SK-N-SH (cell line): ENCODE measurements at regions not wholly inside any gene's neighbourhood (a gene's known extent, or its start where the extent isn't known, plus 50 kb on each side); places are given as distances from the start of the nearest gene placed in this dataset.

ENCODE experiments used
- EP300 ChIP-seq, 2 experiments: IDR thresholded peaks; 2 replicates each; pipeline versions ENCODE4 v1.4.0 to v1.6.1; 2012; ENCODE audit warnings: borderline replicate concordance in 1 of 2, low read depth in 1 of 2, low read length in 1 of 2
- GABPA ChIP-seq: IDR thresholded peaks from 2 replicates; pipeline ENCODE4 v1.4.0; 2012; ENCODE audit warnings: low read depth, mild to moderate bottlenecking
- TF ChIP-seq, protein P1 (sequence below): IDR thresholded peaks from 2 replicates; pipeline ENCODE4 v1.4.0; 2012; ENCODE audit warnings: low read depth, borderline replicate concordance
- TF ChIP-seq, protein P2 (sequence below): fragments of 200-600 bp; sonication (generic); IDR thresholded peaks from 2 replicates; pipeline ENCODE4 v1.6.1; 2017; ENCODE audit warnings: antibody characterized with exemption, mild to moderate bottlenecking, moderate library complexity
- TF ChIP-seq, protein P3 (sequence below): fragments of 150-350 bp; IDR thresholded peaks from 2 replicates; pipeline ENCODE4 v1.6.1; 2016; ENCODE audit warnings: mild to moderate bottlenecking, low read depth, low read length

DNA sequence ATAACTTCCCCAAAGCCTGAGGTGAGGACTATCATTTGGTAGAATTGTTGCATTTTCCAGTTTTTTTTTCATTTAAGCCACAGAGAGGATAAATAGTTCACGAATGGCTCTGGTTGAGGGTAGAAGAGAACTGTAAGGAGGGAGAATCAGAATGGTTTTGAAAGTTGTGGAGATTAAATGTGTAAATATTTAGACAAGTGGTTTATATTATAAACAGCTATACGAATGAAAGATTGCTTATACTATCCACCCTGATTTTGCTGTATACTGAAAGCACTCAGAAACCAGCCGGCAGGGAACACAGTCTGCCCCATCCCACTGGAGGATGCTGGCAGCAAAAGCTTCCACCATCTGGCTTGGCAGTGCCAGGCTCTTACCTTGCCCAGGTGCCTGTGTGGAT, 341.1 kb downstream of the RAPGEF2 start:
- TF ChIP-seq, protein P1, sequence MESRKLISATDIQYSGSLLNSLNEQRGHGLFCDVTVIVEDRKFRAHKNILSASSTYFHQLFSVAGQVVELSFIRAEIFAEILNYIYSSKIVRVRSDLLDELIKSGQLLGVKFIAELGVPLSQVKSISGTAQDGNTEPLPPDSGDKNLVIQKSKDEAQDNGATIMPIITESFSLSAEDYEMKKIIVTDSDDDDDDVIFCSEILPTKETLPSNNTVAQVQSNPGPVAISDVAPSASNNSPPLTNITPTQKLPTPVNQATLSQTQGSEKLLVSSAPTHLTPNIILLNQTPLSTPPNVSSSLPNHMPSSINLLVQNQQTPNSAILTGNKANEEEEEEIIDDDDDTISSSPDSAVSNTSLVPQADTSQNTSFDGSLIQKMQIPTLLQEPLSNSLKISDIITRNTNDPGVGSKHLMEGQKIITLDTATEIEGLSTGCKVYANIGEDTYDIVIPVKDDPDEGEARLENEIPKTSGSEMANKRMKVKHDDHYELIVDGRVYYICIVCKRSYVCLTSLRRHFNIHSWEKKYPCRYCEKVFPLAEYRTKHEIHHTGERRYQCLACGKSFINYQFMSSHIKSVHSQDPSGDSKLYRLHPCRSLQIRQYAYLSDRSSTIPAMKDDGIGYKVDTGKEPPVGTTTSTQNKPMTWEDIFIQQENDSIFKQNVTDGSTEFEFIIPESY = no peak
- TF ChIP-seq, protein P2, sequence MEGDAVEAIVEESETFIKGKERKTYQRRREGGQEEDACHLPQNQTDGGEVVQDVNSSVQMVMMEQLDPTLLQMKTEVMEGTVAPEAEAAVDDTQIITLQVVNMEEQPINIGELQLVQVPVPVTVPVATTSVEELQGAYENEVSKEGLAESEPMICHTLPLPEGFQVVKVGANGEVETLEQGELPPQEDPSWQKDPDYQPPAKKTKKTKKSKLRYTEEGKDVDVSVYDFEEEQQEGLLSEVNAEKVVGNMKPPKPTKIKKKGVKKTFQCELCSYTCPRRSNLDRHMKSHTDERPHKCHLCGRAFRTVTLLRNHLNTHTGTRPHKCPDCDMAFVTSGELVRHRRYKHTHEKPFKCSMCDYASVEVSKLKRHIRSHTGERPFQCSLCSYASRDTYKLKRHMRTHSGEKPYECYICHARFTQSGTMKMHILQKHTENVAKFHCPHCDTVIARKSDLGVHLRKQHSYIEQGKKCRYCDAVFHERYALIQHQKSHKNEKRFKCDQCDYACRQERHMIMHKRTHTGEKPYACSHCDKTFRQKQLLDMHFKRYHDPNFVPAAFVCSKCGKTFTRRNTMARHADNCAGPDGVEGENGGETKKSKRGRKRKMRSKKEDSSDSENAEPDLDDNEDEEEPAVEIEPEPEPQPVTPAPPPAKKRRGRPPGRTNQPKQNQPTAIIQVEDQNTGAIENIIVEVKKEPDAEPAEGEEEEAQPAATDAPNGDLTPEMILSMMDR = no peak
- TF ChIP-seq, protein P3, sequence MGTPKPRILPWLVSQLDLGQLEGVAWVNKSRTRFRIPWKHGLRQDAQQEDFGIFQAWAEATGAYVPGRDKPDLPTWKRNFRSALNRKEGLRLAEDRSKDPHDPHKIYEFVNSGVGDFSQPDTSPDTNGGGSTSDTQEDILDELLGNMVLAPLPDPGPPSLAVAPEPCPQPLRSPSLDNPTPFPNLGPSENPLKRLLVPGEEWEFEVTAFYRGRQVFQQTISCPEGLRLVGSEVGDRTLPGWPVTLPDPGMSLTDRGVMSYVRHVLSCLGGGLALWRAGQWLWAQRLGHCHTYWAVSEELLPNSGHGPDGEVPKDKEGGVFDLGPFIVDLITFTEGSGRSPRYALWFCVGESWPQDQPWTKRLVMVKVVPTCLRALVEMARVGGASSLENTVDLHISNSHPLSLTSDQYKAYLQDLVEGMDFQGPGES = no peak
- TF ChIP-seq EP300 (IDR thresholded peaks at IDR 0.05; ENCODE audit: borderline replicate concordance in 1 of 2, low read depth in 1 of 2, low read length in 1 of 2) (no peak), GABPA (no peak)
